Activated CD8-positive, alpha-beta memory T cell treated with anti-CD3 and anti-CD28 coated beads, Interleukin-2, amount 10 ng/mL, durations not matched to agents 7 days and 5 days (primary cell): ENCODE measurements at regions not wholly inside any gene's neighbourhood (a gene's known extent, or its start where the extent isn't known, plus 50 kb on each side); places are given as distances from the start of the nearest gene placed in this dataset.

Experiments used
- ATAC-seq: fragments of 150-1000 bp; cut with Tn5 transposase; one replicate; pipeline ENCODE4 v1.10.0; 2021; ENCODE audit warnings: moderate library complexity
- CTCF ChIA-PET: fragments of 350-600 bp; sonication (Branson Sonifier 250); formaldehyde crosslinking; loops from one replicate; lab custom pipeline; 2021; ENCODE audit warnings: antibody characterized with exemption; lab: Charles Lee
- DNase-seq: peaks from one replicate; pipeline ENCODE4 v3.0.0-alpha.2; 2020
- H3K27ac Mint-ChIP-seq: one replicate; pipeline ENCODE4 v1.8.0; 2021; ENCODE audit warnings: mild to moderate bottlenecking, mixed read lengths
- H3K27me3 Mint-ChIP-seq: one replicate; pipeline ENCODE4 v1.8.0; 2021; ENCODE audit warnings: mixed read lengths
- H3K36me3 Mint-ChIP-seq: one replicate; pipeline ENCODE4 v1.8.0; 2021; ENCODE audit warnings: mild to moderate bottlenecking, mixed read lengths
- H3K4me1 Mint-ChIP-seq: one replicate; pipeline ENCODE4 v1.8.0; 2021; ENCODE audit warnings: mixed read lengths
- H3K4me3 Mint-ChIP-seq: one replicate; pipeline ENCODE4 v1.8.0; 2021; ENCODE audit warnings: mild to moderate bottlenecking, moderate library complexity, mixed read lengths
- H3K9me3 Mint-ChIP-seq: one replicate; pipeline ENCODE4 v1.8.0; 2022; ENCODE audit warnings: low read depth, mixed read lengths

DNA sequence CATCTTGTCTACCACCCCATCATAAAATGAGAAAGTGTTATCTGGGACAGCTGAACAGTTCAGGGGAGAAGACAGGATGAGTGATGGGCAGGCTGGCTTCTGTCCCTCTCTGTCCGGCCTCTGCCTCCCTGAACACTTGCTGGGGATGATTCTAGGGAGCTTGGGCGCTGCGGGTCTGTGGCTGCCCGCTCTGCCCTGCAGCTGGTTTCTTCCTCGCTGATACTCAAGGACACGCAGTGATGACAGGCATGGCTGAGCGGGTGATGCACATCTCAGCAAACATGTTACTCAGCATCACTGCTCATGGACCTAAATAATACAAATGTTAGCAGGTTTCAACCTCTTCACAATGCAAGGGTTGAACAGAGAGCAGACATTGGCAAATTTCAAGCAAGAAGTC, 161.1 kb downstream of the TMEM18 start:
- H3K36me3 Mint-ChIP-seq: no peaks in the 10 kb centered on the region
- CTCF ChIA-PET: no interaction called here
- H3K9me3 Mint-ChIP-seq: no peaks in the 10 kb centered on the region
- DNase-seq (no peak), ATAC-seq (no peak)
- no peak overlapping the region for H3K27ac Mint-ChIP-seq
- no peak overlapping the region for H3K4me3 Mint-ChIP-seq
- no peaks in the 10 kb centered on the region for H3K4me1 Mint-ChIP-seq
- H3K27me3 Mint-ChIP-seq: peaks cover 10% of the 10 kb centered on the region

DNA sequence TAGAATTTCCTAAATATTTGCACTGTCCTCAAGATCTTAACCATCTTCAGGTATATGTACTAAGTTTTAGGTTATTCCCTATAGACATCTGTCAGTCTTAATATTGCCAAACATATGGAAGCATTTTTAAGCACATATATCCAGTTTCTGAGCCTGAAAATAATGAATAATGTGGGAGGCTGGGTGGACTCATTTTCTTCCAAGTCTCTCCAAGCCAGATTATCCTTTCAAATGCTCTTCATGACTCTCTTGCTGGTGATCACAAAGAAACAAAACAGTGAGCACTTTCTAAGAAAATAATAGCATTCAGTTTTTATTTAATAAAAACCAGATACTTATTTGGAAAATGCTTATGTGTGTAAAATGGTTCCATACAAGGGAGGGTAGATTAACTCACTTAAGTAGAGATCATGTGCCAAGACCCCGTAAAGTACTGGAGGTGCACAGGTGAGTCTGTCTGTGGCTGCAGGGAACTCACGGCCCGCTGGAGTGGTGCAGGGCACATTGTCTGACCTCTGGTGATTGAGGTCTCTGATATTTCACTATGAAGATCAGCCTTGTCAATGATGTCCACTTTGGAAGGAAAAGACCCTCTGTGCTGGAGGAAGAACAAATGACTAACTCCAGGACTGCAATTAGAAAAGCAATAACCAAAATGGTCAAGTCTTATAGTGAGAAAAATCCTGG, 161.6 kb downstream of the TMEM18 start:
- no peaks in the 10 kb centered on the region for H3K36me3 Mint-ChIP-seq
- no peak for DNase-seq
- CTCF ChIA-PET: no interaction called here
- no peaks in the 10 kb centered on the region for H3K9me3 Mint-ChIP-seq
- H3K27ac Mint-ChIP-seq: no peak overlapping the region
- H3K4me3 Mint-ChIP-seq: no peak overlapping the region
- H3K4me1 Mint-ChIP-seq: no peaks in the 10 kb centered on the region
- peaks cover 10% of the 10 kb centered on the region for H3K27me3 Mint-ChIP-seq
- no peak for ATAC-seq

DNA sequence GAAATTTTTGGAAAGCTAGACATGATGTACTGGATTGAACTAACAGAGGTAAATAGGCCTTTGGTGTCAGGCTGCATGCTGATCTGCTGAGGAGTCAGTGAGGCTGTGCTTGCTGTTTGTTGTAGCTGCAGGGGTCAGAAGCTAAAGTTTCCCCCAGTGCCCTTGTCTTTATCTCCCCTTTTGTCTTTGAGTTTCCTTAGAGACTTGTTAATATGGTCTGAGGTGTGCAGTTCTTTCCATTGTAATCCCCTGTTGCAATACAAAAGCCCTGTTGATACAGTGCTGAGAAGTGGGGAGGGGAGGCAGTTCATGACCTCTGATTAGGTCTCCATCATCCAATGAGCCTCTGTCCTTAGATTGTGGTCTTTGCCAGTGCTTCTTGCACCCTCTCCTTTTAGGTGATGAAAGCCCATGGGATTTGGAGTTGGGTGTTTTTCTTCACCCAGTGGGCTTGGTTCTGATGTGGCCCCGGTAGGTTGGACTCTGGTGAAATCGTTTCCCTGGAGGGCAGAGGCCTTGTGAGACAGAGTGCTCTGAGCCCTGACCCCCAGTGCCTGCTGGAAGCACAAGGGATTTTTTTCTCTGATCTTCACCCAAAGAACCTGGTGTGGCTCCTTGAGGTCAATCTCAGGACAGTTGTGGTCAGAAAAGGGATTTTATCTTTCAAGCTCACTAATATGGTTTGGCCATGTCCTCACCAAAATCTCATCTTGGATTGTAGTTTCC, 163.1 kb downstream of the TMEM18 start:
- CTCF ChIA-PET: no interaction called here
- Mint-ChIP-seq H3K27me3 (peaks cover 10% of the 10 kb centered on the region), H3K36me3 (no peaks in the 10 kb centered on the region)

DNA sequence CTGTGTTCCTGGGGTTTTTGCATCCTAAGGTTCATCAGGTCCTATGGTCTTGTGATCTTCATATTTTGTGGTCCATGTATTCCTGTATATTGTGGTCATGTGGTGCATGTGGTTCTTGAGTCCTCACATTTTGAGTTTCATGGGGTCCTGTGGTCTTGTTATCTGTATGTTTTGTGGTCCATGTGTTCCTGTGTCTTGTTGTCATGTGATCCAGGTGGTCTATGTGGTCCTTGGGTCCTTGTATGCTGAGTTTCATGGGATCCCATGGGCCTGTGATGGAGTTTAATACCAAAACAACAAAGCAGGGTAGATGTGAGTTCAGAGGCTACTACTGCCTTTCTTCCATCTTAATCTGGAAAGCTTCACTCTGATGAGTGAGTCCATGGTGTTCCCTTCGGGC, 166.4 kb downstream of the TMEM18 start:
- H3K4me3 Mint-ChIP-seq: no peak overlapping the region
- ATAC-seq (no peak), DNase-seq (no peak)
- no peaks in the 10 kb centered on the region for H3K4me1 Mint-ChIP-seq
- CTCF ChIA-PET: no interaction called here
- no peak overlapping the region for H3K27ac Mint-ChIP-seq
- H3K36me3 Mint-ChIP-seq: no peaks in the 10 kb centered on the region
- H3K27me3 Mint-ChIP-seq: peaks cover 9% of the 10 kb centered on the region
- no peaks in the 10 kb centered on the region for H3K9me3 Mint-ChIP-seq

More for the DNA sequence above, 163.1 kb downstream of the TMEM18 start:
- Mint-ChIP-seq H3K9me3 (no peaks in the 10 kb centered on the region), H3K27ac (no peak overlapping the region), H3K4me1 (no peaks in the 10 kb centered on the region), H3K4me3 (no peak overlapping the region)
- ATAC-seq: no peak
- DNase-seq: no peak

DNA sequence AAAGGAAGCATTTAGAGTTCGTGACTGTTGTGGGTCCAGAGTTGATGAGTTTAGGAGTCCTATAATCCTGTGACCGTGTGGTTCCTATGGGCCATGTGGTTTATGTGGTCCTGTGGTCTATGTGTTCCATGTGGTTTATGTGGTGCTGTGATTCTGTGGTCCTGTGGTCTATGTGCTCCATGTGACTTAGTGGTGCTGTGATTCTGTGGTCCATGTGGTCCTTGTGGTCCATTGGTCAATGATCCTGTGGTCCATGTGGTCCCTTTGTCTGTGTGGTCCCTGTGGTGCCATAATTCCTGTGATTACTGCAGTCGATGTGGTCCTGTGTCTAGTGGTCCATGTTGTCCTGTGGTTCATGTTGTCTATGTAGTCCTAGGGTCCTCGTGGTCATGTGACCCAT, 167.3 kb downstream of the TMEM18 start:
- CTCF ChIA-PET: no interaction called here
- DNase-seq (no peak), ATAC-seq (no peak)
- Mint-ChIP-seq H3K4me3 (no peak overlapping the region), H3K4me1 (no peaks in the 10 kb centered on the region), H3K36me3 (no peaks in the 10 kb centered on the region), H3K27ac (no peak overlapping the region), H3K27me3 (peaks cover 7% of the 10 kb centered on the region), H3K9me3 (no peaks in the 10 kb centered on the region)

DNA sequence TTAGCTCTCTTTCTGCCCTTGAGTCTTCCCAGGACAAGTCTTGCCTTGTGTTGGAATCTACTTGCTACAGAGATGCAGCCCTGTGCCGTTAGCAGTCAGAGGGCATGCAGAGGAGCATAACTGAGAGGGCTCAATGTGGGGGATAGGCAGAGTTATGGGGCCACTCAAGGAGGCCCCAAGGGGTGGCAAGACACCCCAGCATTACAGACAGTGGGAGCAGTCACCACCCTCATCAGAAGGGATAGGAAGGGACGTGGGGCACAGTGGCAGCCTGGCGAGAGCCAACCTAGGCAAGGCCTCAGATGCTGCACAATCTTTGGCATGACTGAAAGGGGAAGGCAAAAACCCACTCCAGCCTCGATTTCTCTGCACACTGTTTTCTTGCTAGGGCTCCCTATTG, 169.1 kb downstream of the TMEM18 start:
- H3K4me3 Mint-ChIP-seq: no peak overlapping the region
- H3K36me3 Mint-ChIP-seq: no peaks in the 10 kb centered on the region
- peaks cover 6% of the 10 kb centered on the region for H3K27me3 Mint-ChIP-seq
- H3K4me1 Mint-ChIP-seq: no peaks in the 10 kb centered on the region
- DNase-seq: no peak
- no peaks in the 10 kb centered on the region for H3K9me3 Mint-ChIP-seq
- no peak for ATAC-seq
- H3K27ac Mint-ChIP-seq: no peak overlapping the region
- CTCF ChIA-PET: no interaction called here

DNA sequence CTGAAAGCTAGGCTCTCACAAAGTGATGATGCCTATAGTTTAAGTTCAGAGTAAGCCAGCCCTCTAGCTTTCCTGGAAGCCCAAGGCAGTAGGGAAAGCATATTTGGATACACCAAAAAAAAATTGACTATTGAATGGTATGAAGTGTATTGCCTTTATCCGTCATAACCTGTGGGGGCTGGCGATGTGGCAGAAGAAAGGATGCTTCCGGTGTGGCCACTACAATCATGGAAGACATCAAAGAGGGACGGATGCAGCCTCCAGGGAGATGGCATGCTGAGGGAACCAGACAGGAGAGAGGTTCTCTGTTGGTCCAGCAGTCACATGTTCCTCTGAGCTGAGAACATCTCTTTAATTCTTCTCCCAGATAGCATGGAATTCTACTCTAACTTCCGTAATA, 170.3 kb downstream of the TMEM18 start:
- Mint-ChIP-seq H3K4me1 (no peaks in the 10 kb centered on the region), H3K27ac (no peak overlapping the region), H3K27me3 (peaks cover 3% of the 10 kb centered on the region), H3K9me3 (no peaks in the 10 kb centered on the region), H3K4me3 (no peak overlapping the region), H3K36me3 (no peaks in the 10 kb centered on the region)
- ATAC-seq: no peak
- CTCF ChIA-PET: no interaction called here
- no peak for DNase-seq

DNA sequence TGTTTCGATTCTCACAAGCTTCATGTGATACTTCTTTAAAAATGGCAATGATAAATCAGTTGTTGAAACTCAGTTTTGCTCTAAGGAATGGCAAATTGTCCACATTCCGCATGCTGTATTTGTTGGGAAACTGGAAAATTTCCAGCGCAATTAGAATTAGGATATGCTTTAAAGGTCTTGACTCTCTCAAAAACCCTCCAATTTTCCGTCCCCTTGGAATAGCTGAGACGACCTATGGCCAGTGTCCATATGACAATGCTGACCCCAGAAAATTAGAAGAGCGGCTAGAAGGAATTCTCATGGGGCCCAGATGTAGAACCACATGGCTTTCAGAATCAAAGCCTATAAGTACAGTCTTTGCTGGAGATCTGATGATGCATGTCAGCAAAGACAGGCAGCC, 170.8 kb downstream of the TMEM18 start:
- ATAC-seq (no peak), DNase-seq (no peak)
- no peaks in the 10 kb centered on the region for H3K36me3 Mint-ChIP-seq
- H3K27ac Mint-ChIP-seq: no peak overlapping the region
- H3K4me1 Mint-ChIP-seq: no peaks in the 10 kb centered on the region
- H3K27me3 Mint-ChIP-seq: peaks cover 3% of the 10 kb centered on the region
- H3K9me3 Mint-ChIP-seq: no peaks in the 10 kb centered on the region
- CTCF ChIA-PET: no interaction called here
- H3K4me3 Mint-ChIP-seq: no peak overlapping the region

DNA sequence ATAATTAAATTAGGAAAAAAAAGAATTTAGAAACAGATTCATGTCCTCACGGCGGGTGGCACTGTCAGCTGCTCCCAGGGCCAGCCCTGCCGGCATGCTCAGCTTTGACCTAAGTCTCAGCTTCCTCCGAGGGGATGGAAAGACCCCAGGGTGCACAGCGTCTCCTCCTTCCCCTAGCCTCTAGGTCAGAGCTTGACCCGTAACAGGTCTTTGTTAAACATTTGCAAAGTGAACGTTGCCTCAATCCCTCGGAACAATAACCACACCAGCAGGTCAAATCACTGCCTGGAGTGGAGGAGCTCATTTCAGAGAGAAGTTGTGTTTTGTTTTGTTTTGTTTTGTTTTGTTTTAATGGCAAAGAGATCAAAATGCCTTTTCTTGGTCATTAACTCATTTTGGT, 171.3 kb downstream of the TMEM18 start:
- no peaks in the 10 kb centered on the region for H3K36me3 Mint-ChIP-seq
- CTCF ChIA-PET: no interaction called here
- H3K9me3 Mint-ChIP-seq: no peaks in the 10 kb centered on the region
- no peak overlapping the region for H3K27ac Mint-ChIP-seq
- peaks cover 3% of the 10 kb centered on the region for H3K27me3 Mint-ChIP-seq
- no peak for ATAC-seq
- DNase-seq: no peak
- H3K4me3 Mint-ChIP-seq: no peak overlapping the region
- H3K4me1 Mint-ChIP-seq: no peaks in the 10 kb centered on the region

DNA sequence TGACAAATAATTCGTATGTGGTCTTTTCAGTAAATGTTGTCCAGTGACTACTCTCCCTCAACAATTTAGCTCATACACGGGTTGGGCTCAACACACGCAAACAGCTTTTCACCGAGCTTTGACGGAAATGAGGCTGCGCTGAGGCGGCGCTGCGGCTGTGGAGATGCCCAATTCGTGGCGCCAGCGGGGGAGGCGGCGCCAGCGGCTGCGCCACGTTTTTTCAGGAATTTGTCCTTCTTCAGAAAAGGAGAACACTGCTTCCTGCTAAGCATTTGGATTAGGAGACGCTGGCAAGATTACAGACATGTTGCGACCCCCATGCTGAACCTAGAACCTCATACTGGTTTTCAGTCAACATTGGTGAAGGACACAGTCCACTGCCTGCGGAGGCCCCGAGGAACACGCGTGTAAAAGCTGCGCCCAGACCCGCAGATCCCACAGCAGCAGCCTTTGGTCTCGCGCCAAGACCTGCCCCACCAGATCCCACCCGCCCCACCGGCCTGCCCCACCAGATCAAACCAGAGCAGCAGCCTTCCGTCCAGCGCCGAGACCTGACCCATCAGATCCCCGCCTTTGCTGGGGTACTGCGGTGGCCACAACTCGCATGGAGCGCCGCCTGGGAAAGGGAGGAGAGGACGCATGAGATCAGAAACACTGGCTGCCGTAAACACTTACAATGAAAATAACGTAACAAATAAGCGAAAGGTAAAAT, 173.8 kb downstream of the TMEM18 start:
- no peaks in the 10 kb centered on the region for H3K9me3 Mint-ChIP-seq
- CTCF ChIA-PET: no interaction called here
- ATAC-seq (no peak), DNase-seq (no peak)
- H3K36me3 Mint-ChIP-seq: no peaks in the 10 kb centered on the region
- no peak overlapping the region for H3K27ac Mint-ChIP-seq
- no peaks in the 10 kb centered on the region for H3K4me1 Mint-ChIP-seq
- no peak overlapping the region for H3K4me3 Mint-ChIP-seq
- H3K27me3 Mint-ChIP-seq: peaks cover 3% of the 10 kb centered on the region

DNA sequence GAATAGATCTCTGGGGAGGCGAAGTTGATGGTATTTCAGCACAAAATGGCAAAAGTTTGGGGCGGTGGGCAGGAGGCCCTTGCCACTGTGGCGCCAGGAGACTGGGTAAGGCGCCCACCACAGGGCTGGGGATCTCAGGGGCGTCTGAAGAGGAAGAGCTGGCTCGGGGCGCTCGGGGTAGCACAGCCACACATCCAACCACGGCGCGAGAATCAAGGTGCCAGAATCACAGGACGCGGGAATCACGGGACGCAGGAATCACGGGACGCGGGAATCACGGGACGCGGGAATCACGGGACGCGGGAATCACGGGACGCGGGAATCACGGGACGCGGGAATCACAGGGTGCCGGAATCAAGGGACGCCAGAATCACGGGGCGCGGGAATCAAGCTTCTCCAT, 174.4 kb downstream of the TMEM18 start:
- Mint-ChIP-seq H3K27me3 (peaks cover 3% of the 10 kb centered on the region), H3K27ac (no peak overlapping the region), H3K4me3 (no peak overlapping the region), H3K9me3 (no peaks in the 10 kb centered on the region), H3K4me1 (no peaks in the 10 kb centered on the region), H3K36me3 (no peaks in the 10 kb centered on the region)
- DNase-seq (no peak), ATAC-seq (no peak)
- CTCF ChIA-PET: no interaction called here

DNA sequence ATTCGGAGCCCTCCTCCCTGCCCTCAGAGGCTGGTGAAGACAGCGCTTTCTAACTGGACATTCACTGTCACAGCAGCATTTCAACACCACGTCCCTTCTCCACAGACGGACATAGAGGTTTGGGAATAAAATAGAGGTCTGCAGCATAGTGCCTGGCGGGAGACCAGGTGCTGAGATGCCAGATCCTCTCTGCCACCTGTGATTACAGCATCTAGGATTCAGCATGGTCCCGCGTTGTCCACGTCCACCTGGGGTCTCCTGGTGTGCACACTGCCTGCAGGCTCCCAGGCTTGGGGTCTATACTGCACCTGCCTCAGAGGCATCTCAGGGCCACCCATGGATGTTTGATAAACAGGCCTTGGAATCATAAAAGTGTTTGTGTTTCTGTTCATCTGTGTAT, 175.5 kb downstream of the TMEM18 start:
- DNase-seq (no peak), ATAC-seq (no peak)
- no peaks in the 10 kb centered on the region for H3K9me3 Mint-ChIP-seq
- no peaks in the 10 kb centered on the region for H3K36me3 Mint-ChIP-seq
- H3K27me3 Mint-ChIP-seq: peaks cover 5% of the 10 kb centered on the region
- no peaks in the 10 kb centered on the region for H3K4me1 Mint-ChIP-seq
- no peak overlapping the region for H3K27ac Mint-ChIP-seq
- H3K4me3 Mint-ChIP-seq: no peak overlapping the region
- CTCF ChIA-PET: no interaction called here

DNA sequence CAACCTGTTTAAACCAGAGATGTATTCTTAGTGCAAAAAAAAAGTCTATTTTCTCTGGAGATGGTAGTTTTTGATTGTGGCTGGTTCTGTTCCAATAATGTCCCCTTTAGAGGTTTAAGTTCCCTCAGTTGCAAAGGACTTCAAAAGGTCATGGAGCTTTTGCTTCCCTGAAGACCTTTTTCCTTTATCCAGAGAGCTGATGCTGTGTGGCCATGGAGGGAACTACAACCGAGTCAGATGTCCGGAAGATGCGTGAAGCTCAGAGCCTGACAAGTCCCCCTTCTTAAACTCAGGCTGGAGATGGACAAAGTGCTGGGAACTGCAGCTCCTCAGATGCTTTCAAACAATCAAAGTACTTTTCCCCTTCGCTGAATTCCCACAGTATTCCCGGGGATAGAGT, 176.1 kb downstream of the TMEM18 start:
- H3K27me3 Mint-ChIP-seq: peaks cover 2% of the 10 kb centered on the region
- CTCF ChIA-PET: no interaction called here
- no peaks in the 10 kb centered on the region for H3K9me3 Mint-ChIP-seq

DNA sequence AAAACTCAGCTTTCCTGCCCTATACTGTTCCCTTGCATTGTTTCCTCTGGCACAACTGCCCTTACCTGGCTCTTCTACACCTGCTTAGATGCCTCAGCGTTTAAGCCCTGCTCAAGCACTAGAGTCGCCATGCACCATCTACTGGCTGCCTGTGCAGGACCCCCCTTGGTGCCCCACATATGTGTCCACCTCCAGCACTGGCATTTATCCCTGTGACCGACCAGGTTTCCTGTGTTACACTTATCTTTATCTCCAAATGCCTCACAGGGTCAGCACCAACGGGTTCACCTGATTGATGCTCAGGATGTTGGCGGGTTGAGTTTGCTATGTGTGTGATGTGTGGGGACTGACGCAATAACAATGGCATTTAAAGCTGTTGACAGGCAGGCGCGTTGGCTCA, 177.5 kb downstream of the TMEM18 start:
- DNase-seq (no peak), ATAC-seq (no peak)
- H3K27me3 Mint-ChIP-seq: peaks cover 2% of the 10 kb centered on the region
- H3K4me1 Mint-ChIP-seq: no peaks in the 10 kb centered on the region
- H3K4me3 Mint-ChIP-seq: no peak overlapping the region
- H3K27ac Mint-ChIP-seq: no peak overlapping the region
- no peaks in the 10 kb centered on the region for H3K36me3 Mint-ChIP-seq
- CTCF ChIA-PET: no interaction called here
- no peaks in the 10 kb centered on the region for H3K9me3 Mint-ChIP-seq

More for the DNA sequence above, 176.1 kb downstream of the TMEM18 start:
- no peak for DNase-seq
- Mint-ChIP-seq H3K36me3 (no peaks in the 10 kb centered on the region), H3K4me3 (no peak overlapping the region), H3K27ac (no peak overlapping the region), H3K4me1 (no peaks in the 10 kb centered on the region)
- ATAC-seq: no peak
